ENCODE measurements at regions not wholly inside any gene's neighbourhood (a gene's known extent, or its start where the extent isn't known, plus 50 kb on each side); places are given as distances from the start of the nearest gene placed in this dataset.

DNA sequence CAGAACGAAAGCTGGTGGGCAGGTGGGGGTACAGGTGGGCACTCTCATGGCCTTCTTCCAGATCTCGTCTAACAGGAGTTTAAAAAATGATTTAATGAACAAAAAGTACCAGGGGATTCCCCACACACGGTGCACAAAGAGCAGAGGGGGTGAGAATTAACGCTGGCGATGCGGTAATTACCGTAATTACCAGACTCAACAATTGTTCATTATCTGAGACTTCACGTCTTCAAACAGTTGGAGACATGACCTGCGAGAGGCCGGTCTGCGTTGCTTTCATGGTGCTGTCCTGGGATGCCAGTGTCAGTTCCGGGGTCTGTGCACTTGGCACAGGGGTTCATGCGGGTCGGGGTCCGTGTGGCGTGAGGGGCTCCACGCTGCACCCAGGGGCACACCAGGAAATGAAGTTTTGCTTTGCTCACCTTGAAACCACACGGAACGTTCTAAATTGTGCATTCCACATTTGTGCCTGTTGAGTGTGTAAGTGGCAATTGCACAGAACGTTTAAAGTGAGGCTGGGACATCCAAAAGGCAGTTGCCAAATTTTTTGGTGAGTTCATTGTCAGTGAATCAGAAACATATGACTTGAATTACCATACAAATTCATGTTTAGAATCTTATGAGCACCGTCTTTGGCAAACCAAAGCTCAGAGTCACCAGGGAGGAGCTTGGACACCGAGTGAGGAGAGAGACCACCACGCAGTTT is 256.4 kb upstream of the IRX1 start:
- ATAC-seq (ENCODE audit: low FRiP score) (no peak), DNase-seq (ENCODE audit: low spot score) (no peak)
- TF ChIP-seq, protein P1, sequence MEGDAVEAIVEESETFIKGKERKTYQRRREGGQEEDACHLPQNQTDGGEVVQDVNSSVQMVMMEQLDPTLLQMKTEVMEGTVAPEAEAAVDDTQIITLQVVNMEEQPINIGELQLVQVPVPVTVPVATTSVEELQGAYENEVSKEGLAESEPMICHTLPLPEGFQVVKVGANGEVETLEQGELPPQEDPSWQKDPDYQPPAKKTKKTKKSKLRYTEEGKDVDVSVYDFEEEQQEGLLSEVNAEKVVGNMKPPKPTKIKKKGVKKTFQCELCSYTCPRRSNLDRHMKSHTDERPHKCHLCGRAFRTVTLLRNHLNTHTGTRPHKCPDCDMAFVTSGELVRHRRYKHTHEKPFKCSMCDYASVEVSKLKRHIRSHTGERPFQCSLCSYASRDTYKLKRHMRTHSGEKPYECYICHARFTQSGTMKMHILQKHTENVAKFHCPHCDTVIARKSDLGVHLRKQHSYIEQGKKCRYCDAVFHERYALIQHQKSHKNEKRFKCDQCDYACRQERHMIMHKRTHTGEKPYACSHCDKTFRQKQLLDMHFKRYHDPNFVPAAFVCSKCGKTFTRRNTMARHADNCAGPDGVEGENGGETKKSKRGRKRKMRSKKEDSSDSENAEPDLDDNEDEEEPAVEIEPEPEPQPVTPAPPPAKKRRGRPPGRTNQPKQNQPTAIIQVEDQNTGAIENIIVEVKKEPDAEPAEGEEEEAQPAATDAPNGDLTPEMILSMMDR (IDR thresholded peaks at IDR 0.05) = no peak

DNA sequence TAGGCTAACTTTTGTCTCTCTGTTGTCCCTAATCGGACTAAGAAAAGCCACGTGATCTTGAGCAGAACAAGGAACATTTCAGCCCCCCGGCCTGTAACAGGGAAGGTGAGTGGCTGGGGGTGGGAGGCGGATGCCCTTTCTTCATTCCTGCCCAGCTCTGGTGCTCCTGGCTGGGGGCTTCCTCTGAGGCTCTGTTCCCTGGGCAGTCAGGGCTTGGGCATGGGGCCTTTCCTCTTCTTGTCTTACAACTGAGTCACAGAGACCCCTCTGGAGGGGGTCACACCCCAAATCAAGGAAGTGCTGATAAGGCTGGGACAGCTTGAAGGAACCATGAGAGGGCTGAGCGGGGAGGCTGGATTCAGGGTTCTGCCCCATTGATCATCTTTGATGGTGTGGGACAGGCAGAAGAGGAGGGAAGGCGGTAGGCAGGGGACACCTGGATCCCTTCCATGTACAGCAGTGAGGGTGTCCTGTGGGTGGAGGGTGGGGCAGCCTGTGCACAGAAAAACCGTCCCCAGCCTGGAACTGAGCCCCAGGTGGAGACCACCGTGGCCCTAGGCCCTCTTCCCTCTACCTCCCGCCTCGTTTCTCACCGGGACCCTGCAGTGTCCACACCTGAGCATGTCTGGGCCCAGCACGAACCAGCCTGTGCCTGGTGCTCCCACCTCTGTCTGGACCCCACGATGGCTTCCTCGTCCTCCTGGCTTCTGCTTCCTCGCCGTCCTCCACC is 257.7 kb upstream of the IRX1 start:
- TF ChIP-seq, protein P1 (IDR thresholded peaks at IDR 0.05) = no peak
- ATAC-seq (ENCODE audit: low FRiP score) (no peak), DNase-seq (ENCODE audit: low spot score) (no peak)

DNA sequence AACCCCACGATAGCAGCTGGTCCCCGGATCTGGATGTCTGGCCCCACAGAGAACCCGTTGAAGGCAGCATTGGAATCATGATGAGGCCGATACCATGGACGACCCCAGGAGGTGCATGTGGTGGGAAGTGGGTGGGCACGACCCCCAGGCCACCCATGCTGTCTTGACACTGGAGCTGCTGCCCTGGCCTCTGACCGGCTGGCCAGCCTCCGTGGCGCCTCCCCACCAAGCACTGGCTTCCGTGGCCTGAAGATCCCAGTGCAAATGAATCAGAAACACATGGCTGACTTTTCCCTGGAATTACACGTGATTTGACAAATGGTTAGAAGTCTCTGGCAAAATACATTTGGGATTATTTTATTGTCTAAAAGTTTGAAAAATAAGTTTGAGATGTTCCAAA is 259.0 kb upstream of the IRX1 start:
- TF ChIP-seq, protein P1 (IDR thresholded peaks at IDR 0.05) = no peak
- DNase-seq (ENCODE audit: low spot score) (no peak), ATAC-seq (ENCODE audit: low FRiP score) (no peak)

DNA sequence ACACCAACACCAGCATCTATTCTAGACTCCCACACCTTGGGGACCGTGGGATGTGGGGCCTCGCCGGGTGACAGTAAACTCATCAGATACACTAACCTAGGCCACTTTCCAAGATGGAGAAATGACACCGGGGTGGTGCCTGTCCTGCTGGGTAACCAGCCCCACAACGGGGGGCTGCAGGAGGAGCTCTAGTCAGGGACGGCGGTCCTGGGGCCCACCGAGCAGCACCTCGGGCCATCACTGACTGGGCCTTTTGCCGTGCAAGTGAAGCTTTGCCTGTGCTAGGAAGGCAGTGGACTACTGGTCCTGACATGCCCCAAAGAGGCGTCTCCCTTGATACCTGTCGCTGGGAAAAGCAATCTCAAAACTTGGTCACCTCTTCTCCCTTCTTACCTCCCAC is 260.3 kb upstream of the IRX1 start:
- TF ChIP-seq, protein P1 (IDR thresholded peaks at IDR 0.05) = no peak
- ATAC-seq (ENCODE audit: low FRiP score) = no peak
- no peak for DNase-seq (ENCODE audit: low spot score)

DNA sequence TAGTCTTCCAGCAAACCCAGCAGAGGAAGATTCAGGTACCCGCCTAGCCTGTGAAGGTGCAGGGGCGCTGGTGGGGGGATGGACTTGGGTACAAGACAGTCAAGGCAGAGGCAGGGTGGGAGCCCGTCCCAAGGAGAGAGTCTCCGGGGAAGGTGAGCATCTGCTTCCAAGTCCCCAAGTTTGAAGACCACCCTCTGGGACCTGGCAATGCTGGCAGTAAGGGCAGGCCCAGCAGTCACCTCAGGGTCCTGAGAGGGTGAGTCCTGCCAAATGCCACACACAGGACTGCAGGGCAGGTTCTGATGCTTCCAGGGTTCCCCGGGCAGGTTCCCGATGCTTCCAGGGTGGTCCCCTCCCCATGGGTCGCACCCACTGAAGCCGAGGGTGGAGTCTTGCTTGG is 261.8 kb upstream of the IRX1 start:
- DNase-seq (ENCODE audit: low spot score) (no peak), ATAC-seq (ENCODE audit: low FRiP score) (no peak)
- TF ChIP-seq, protein P1 (IDR thresholded peaks at IDR 0.05) = no peak

DNA sequence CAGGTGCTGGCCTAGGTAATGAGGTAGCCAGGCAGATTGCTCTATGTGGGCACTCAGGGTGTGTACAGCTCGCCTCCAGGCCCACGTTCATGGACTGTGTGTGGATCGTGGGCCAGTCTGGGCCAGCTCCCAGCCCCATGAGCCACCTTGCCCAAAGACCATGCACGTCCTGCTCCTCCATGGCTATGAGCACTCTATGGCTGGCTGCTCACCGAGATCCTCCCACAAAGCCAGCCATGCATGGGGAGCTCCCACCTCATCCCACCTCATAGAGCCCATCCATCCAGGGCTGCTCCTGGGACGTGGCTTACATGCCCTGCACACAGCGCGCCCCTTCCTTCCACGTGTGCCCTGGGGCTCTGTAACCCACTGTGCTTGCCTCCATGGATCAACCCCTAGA is 262.5 kb upstream of the IRX1 start:
- no peak for ATAC-seq (ENCODE audit: low FRiP score)

More for the DNA sequence above, 262.5 kb upstream of the IRX1 start:
- no peak for DNase-seq (ENCODE audit: low spot score)
- TF ChIP-seq, protein P1 (IDR thresholded peaks at IDR 0.05) = no peak
